A549 (cell line): ENCODE measurements at regions not wholly inside any gene's neighbourhood (a gene's known extent, or its start where the extent isn't known, plus 50 kb on each side); places are given as distances from the start of the nearest gene placed in this dataset.

Experiments used
- CTCF ChIP-seq: fragments of >200 bp; sonication (Bioruptor Twin); formaldehyde crosslinking; IDR thresholded peaks from 3 replicates; pipeline ENCODE4 v1.5.1; 2016
- NPAS2 ChIP-seq: fragments of 250-450 bp; sonication (Bioruptor Pico); IDR thresholded peaks from 2 replicates; pipeline ENCODE4 v1.8.0; 2022; ENCODE audit warnings: mild to moderate bottlenecking, moderate library complexity, borderline replicate concordance
- POLR2A ChIP-seq: IDR thresholded peaks from 2 replicates; pipeline ENCODE4 v1.6.1; 2012; ENCODE audit warnings: mild to moderate bottlenecking, low read length
- TF ChIP-seq, protein P1 (sequence below): IDR thresholded peaks from 2 replicates; pipeline ENCODE4 v1.6.1; 2012
- TF ChIP-seq, protein P2 (sequence below): fragments of 450-650 bp; IDR thresholded peaks from 2 replicates; pipeline ENCODE4 v1.6.1; 2014; ENCODE audit warnings: antibody characterized with exemption
- TF ChIP-seq, protein P3 (sequence below): IDR thresholded peaks from 2 replicates; pipeline ENCODE4 v1.6.1; 2012

DNA sequence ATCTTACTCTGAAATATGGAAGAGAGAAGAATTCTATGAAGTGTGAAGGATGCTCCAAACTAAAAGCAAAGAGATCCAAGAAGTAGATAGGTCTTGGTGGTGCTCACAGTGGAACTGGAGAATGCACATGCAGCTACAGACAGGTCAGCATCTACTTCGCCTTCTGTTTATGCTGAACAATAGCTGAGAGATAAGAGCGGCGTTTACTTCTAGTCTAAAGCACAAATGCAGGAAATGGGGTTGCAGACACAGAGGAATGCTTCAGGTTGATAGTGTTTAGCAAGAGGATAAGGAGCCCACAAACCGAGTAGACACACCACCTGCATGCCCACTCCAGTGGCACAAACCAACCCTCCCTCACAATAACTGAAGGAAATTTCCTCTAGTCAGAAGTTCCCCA, 180.0 kb upstream of the RGMB start:
- TF ChIP-seq, protein P1, sequence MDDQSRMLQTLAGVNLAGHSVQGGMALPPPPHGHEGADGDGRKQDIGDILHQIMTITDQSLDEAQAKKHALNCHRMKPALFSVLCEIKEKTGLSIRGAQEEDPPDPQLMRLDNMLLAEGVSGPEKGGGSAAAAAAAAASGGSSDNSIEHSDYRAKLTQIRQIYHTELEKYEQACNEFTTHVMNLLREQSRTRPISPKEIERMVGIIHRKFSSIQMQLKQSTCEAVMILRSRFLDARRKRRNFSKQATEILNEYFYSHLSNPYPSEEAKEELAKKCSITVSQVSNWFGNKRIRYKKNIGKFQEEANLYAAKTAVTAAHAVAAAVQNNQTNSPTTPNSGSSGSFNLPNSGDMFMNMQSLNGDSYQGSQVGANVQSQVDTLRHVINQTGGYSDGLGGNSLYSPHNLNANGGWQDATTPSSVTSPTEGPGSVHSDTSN: no peak
- TF ChIP-seq CTCF (no peak), POLR2A (no peak), NPAS2 (CRISPR knock-in tag) (no peak)
- TF ChIP-seq, protein P2, sequence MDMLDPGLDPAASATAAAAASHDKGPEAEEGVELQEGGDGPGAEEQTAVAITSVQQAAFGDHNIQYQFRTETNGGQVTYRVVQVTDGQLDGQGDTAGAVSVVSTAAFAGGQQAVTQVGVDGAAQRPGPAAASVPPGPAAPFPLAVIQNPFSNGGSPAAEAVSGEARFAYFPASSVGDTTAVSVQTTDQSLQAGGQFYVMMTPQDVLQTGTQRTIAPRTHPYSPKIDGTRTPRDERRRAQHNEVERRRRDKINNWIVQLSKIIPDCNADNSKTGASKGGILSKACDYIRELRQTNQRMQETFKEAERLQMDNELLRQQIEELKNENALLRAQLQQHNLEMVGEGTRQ: no peak
- TF ChIP-seq, protein P3, sequence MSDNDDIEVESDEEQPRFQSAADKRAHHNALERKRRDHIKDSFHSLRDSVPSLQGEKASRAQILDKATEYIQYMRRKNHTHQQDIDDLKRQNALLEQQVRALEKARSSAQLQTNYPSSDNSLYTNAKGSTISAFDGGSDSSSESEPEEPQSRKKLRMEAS: no peak
